HG03378 (cell line): ENCODE measurements at regions not wholly inside any gene's neighbourhood (a gene's known extent, or its start where the extent isn't known, plus 50 kb on each side); places are given as distances from the start of the nearest gene placed in this dataset.
"Not testable (repeated sequence)": the region's sequence is repeated elsewhere in the genome, so short reads cannot be mapped to it uniquely, and the experiment has no call there.

Experiments
- ATAC-seq: cut with Tn5 transposase; IDR thresholded peaks from one replicate; pipeline ENCODE4 v1.9.1; 2021; ENCODE audit warnings: mild to moderate bottlenecking, moderate library complexity; ENCODE audit not compliant: unreplicated experiment

GRCh38 chr6:34646714-34647113 lies 49.9 kb downstream of the ILRUN start:
- ATAC-seq, result no peak

- ATAC-seq, result no peak
These were observed 50.9 kb downstream of the ILRUN start for GRCh38 chr6:34645627-34646026.

- ATAC-seq, result no peak
These were observed 51.9 kb downstream of the ILRUN start for GRCh38 chr6:34644716-34645115.

GRCh38 chr6:34642427-34642826 lies 54.1 kb downstream of the ILRUN start:
- ATAC-seq, result no peak

GRCh38 chr6:34640074-34640849 lies 56.3 kb downstream of the ILRUN start:
- not testable (repeated sequence) for ATAC-seq

GRCh38 chr6:34638834-34639736 lies 57.5 kb downstream of the ILRUN start:
- ATAC-seq, result peak; percentile 75

- ATAC-seq, result no peak
These were observed 62.8 kb downstream of the ILRUN start for GRCh38 chr6:34633785-34634184.

- no peak for ATAC-seq
These were observed 63.3 kb downstream of the ILRUN start for GRCh38 chr6:34633256-34633655.

- ATAC-seq, result no peak
These were observed 66.5 kb downstream of the ILRUN start for GRCh38 chr6:34630040-34630439.

GRCh38 chr6:34627296-34627695 lies 69.3 kb downstream of the ILRUN start:
- no peak for ATAC-seq

- no peak for ATAC-seq
These were observed 62.5 kb upstream of the SPDEF start for GRCh38 chr6:34618430-34619182.

- no peak for ATAC-seq
These were observed 61.1 kb upstream of the SPDEF start for GRCh38 chr6:34617231-34617630.

- no peak for ATAC-seq
These were observed 60.1 kb upstream of the SPDEF start for GRCh38 chr6:34616227-34616585.

GRCh38 chr6:34615574-34616226 lies 59.6 kb upstream of the SPDEF start:
- no peak for ATAC-seq

- ATAC-seq, result no peak
These were observed 54.8 kb upstream of the SPDEF start for GRCh38 chr6:34610819-34611477.

- no peak for ATAC-seq
These were observed 52.4 kb upstream of the SPDEF start for GRCh38 chr6:34608321-34609091.

GRCh38 chr6:34606477-34607265 lies 50.5 kb upstream of the SPDEF start:
- ATAC-seq, result no peak
